ENCODE measurements at regions not wholly inside any gene's neighbourhood (a gene's known extent, or its start where the extent isn't known, plus 50 kb on each side); places are given as distances from the start of the nearest gene placed in this dataset.

- Histone ChIP-seq H3K27ac (ENCODE audit: low read length) (no peak overlapping the region), H3K9me3 (ENCODE audit: control insufficient read depth, insufficient read depth, low read length) (no peaks in the 10 kb centered on the region), H3K27me3 (ENCODE audit: control insufficient read depth, insufficient read depth, low read length) (no peaks in the 10 kb centered on the region), H3K36me3 (ENCODE audit: control insufficient read depth, insufficient read depth, low read length) (no peaks in the 10 kb centered on the region), H3K4me1 (ENCODE audit: control insufficient read depth, insufficient read depth, low read length) (no peaks in the 10 kb centered on the region), H3K4me3 (ENCODE audit: low read length) (no peak overlapping the region)
- no peak for DNase-seq (ENCODE audit: low read depth, low spot score)
- WGBS (ENCODE audit: insufficient coverage, insufficient read length) = no CpG with 5 or more reads among the region's 2 CpGs
Observed at GRCh38 chr14:54138354-54139038, 181.9 kb upstream of the BMP4 start.

- Histone ChIP-seq H3K36me3 (ENCODE audit: control insufficient read depth, insufficient read depth, low read length) (no peaks in the 10 kb centered on the region), H3K4me1 (ENCODE audit: control insufficient read depth, insufficient read depth, low read length) (no peaks in the 10 kb centered on the region), H3K4me3 (ENCODE audit: low read length) (no peak overlapping the region), H3K27ac (ENCODE audit: low read length) (no peak overlapping the region), H3K9me3 (ENCODE audit: control insufficient read depth, insufficient read depth, low read length) (no peaks in the 10 kb centered on the region), H3K27me3 (ENCODE audit: control insufficient read depth, insufficient read depth, low read length) (no peaks in the 10 kb centered on the region)
- WGBS (ENCODE audit: insufficient coverage, insufficient read length) = no CpG with 5 or more reads among the region's 1 CpG
- DNase-seq (ENCODE audit: low read depth, low spot score) = no peak
Observed at GRCh38 chr14:54140551-54140950, 183.9 kb upstream of the BMP4 start.

GRCh38 chr14:54146601-54147000, 190.0 kb upstream of the BMP4 start:
- DNase-seq (ENCODE audit: low read depth, low spot score) = no peak
- no peak overlapping the region for H3K27ac ChIP-seq (ENCODE audit: low read length)
- H3K36me3 ChIP-seq (ENCODE audit: control insufficient read depth, insufficient read depth, low read length) = no peaks in the 10 kb centered on the region
- H3K4me1 ChIP-seq (ENCODE audit: control insufficient read depth, insufficient read depth, low read length) = no peaks in the 10 kb centered on the region
- no peaks in the 10 kb centered on the region for H3K9me3 ChIP-seq (ENCODE audit: control insufficient read depth, insufficient read depth, low read length)
- no peaks in the 10 kb centered on the region for H3K27me3 ChIP-seq (ENCODE audit: control insufficient read depth, insufficient read depth, low read length)
- WGBS (ENCODE audit: insufficient coverage, insufficient read length) = no CpG with 5 or more reads among the region's 2 CpGs
- H3K4me3 ChIP-seq (ENCODE audit: low read length) = no peak overlapping the region

- Histone ChIP-seq H3K27me3 (ENCODE audit: control insufficient read depth, insufficient read depth, low read length) (no peaks in the 10 kb centered on the region), H3K36me3 (ENCODE audit: control insufficient read depth, insufficient read depth, low read length) (no peaks in the 10 kb centered on the region), H3K4me3 (ENCODE audit: low read length) (no peak overlapping the region), H3K4me1 (ENCODE audit: control insufficient read depth, insufficient read depth, low read length) (no peaks in the 10 kb centered on the region), H3K9me3 (ENCODE audit: control insufficient read depth, insufficient read depth, low read length) (no peaks in the 10 kb centered on the region), H3K27ac (ENCODE audit: low read length) (no peak overlapping the region)
- no peak for DNase-seq (ENCODE audit: low read depth, low spot score)
- no CpG with 5 or more reads among the region's 2 CpGs for WGBS (ENCODE audit: insufficient coverage, insufficient read length)
Observed at GRCh38 chr14:54147282-54147681, 190.7 kb upstream of the BMP4 start.

- no peak overlapping the region for H3K4me3 ChIP-seq (ENCODE audit: low read length)
- H3K9me3 ChIP-seq (ENCODE audit: control insufficient read depth, insufficient read depth, low read length) = no peaks in the 10 kb centered on the region
- no peaks in the 10 kb centered on the region for H3K27me3 ChIP-seq (ENCODE audit: control insufficient read depth, insufficient read depth, low read length)
- no peak overlapping the region for H3K27ac ChIP-seq (ENCODE audit: low read length)
- DNase-seq (ENCODE audit: low read depth, low spot score) = no peak
- no peaks in the 10 kb centered on the region for H3K36me3 ChIP-seq (ENCODE audit: control insufficient read depth, insufficient read depth, low read length)
- no peaks in the 10 kb centered on the region for H3K4me1 ChIP-seq (ENCODE audit: control insufficient read depth, insufficient read depth, low read length)
- no CpG with 5 or more reads among the region's 3 CpGs for WGBS (ENCODE audit: insufficient coverage, insufficient read length)
Observed at GRCh38 chr14:54147758-54148157, 191.1 kb upstream of the BMP4 start.

GRCh38 chr14:54148251-54148650, 191.6 kb upstream of the BMP4 start:
- Histone ChIP-seq H3K4me1 (ENCODE audit: control insufficient read depth, insufficient read depth, low read length) (no peaks in the 10 kb centered on the region), H3K36me3 (ENCODE audit: control insufficient read depth, insufficient read depth, low read length) (no peaks in the 10 kb centered on the region), H3K4me3 (ENCODE audit: low read length) (no peak overlapping the region), H3K27me3 (ENCODE audit: control insufficient read depth, insufficient read depth, low read length) (no peaks in the 10 kb centered on the region), H3K27ac (ENCODE audit: low read length) (no peak overlapping the region), H3K9me3 (ENCODE audit: control insufficient read depth, insufficient read depth, low read length) (no peaks in the 10 kb centered on the region)
- WGBS (ENCODE audit: insufficient coverage, insufficient read length) = no CpG with 5 or more reads among the region's 3 CpGs
- no peak for DNase-seq (ENCODE audit: low read depth, low spot score)

- WGBS (ENCODE audit: insufficient coverage, insufficient read length) = no CpG with 5 or more reads among the region's 8 CpGs
- no peak for DNase-seq (ENCODE audit: low read depth, low spot score)
- H3K4me1 ChIP-seq (ENCODE audit: control insufficient read depth, insufficient read depth, low read length) = no peaks in the 10 kb centered on the region
- no peak overlapping the region for H3K27ac ChIP-seq (ENCODE audit: low read length)
- H3K9me3 ChIP-seq (ENCODE audit: control insufficient read depth, insufficient read depth, low read length) = no peaks in the 10 kb centered on the region
- H3K36me3 ChIP-seq (ENCODE audit: control insufficient read depth, insufficient read depth, low read length) = no peaks in the 10 kb centered on the region
- no peak overlapping the region for H3K4me3 ChIP-seq (ENCODE audit: low read length)
- H3K27me3 ChIP-seq (ENCODE audit: control insufficient read depth, insufficient read depth, low read length) = no peaks in the 10 kb centered on the region
Observed at GRCh38 chr14:54152351-54152750, 195.7 kb upstream of the BMP4 start.

GRCh38 chr14:54166049-54166950, 209.7 kb upstream of the BMP4 start:
- WGBS (ENCODE audit: insufficient coverage, insufficient read length) = no CpG with 5 or more reads among the region's 8 CpGs
- Histone ChIP-seq H3K9me3 (ENCODE audit: control insufficient read depth, insufficient read depth, low read length) (no peaks in the 10 kb centered on the region), H3K4me1 (ENCODE audit: control insufficient read depth, insufficient read depth, low read length) (0 out of 2 replicates have a peak, but pooled peaks cover 1% of the 10 kb centered on the region), H3K36me3 (ENCODE audit: control insufficient read depth, insufficient read depth, low read length) (no peaks in the 10 kb centered on the region), H3K4me3 (ENCODE audit: low read length) (no peak overlapping the region), H3K27ac (ENCODE audit: low read length) (no peak overlapping the region), H3K27me3 (ENCODE audit: control insufficient read depth, insufficient read depth, low read length) (no peaks in the 10 kb centered on the region)
- no peak for DNase-seq (ENCODE audit: low read depth, low spot score)

GRCh38 chr14:54168489-54168888, 211.9 kb upstream of the BMP4 start:
- DNase-seq (ENCODE audit: low read depth, low spot score) = no peak
- Histone ChIP-seq H3K27me3 (ENCODE audit: control insufficient read depth, insufficient read depth, low read length) (no peaks in the 10 kb centered on the region), H3K27ac (ENCODE audit: low read length) (no peak overlapping the region), H3K4me3 (ENCODE audit: low read length) (no peak overlapping the region), H3K36me3 (ENCODE audit: control insufficient read depth, insufficient read depth, low read length) (no peaks in the 10 kb centered on the region), H3K9me3 (ENCODE audit: control insufficient read depth, insufficient read depth, low read length) (no peaks in the 10 kb centered on the region), H3K4me1 (ENCODE audit: control insufficient read depth, insufficient read depth, low read length) (0 out of 2 replicates have a peak, but pooled peaks cover 1% of the 10 kb centered on the region)
- no CpG with 5 or more reads among the region's 4 CpGs for WGBS (ENCODE audit: insufficient coverage, insufficient read length)

GRCh38 chr14:54169254-54169924, 212.8 kb upstream of the BMP4 start:
- no peaks in the 10 kb centered on the region for H3K9me3 ChIP-seq (ENCODE audit: control insufficient read depth, insufficient read depth, low read length)
- no peaks in the 10 kb centered on the region for H3K27me3 ChIP-seq (ENCODE audit: control insufficient read depth, insufficient read depth, low read length)
- H3K36me3 ChIP-seq (ENCODE audit: control insufficient read depth, insufficient read depth, low read length) = no peaks in the 10 kb centered on the region
- H3K4me3 ChIP-seq (ENCODE audit: low read length) = no peak overlapping the region
- H3K27ac ChIP-seq (ENCODE audit: low read length) = no peak overlapping the region
- no CpG with 5 or more reads among the region's 4 CpGs for WGBS (ENCODE audit: insufficient coverage, insufficient read length)
- 0 out of 2 replicates have a peak, but pooled peaks cover 1% of the 10 kb centered on the region for H3K4me1 ChIP-seq (ENCODE audit: control insufficient read depth, insufficient read depth, low read length)
- DNase-seq (ENCODE audit: low read depth, low spot score) = no peak
